ENCODE measurements at regions not wholly inside any gene's neighbourhood (a gene's known extent, or its start where the extent isn't known, plus 50 kb on each side); places are given as distances from the start of the nearest gene placed in this dataset.

DNA sequence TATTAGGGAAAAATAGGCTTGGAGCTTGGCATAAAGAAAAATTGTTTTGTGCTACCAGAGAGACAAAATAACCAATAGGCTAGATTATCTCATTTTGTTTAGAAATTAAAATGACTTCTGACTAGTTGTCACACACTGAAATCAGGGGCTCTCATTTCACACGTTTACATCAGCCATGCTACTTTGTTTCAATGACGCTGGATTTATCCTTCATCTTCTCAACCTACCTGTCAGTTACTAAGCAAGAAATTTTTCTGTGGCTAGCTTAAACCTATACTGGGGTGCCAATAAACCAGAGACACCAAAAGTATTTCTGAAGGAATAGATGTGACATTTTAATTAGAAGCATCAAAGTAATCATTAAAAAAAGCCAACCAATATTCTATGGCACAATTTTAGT lies 518.1 kb upstream of the NR5A2 start:
- TF ChIP-seq CTCF (IDR thresholded peaks at IDR 0.05; ENCODE audit: poor library complexity, severe bottlenecking) (no peak), REST (IDR thresholded peaks at IDR 0.05; ENCODE audit: borderline replicate concordance) (no peak), EZH2 (IDR thresholded peaks at IDR 0.05; ENCODE audit: borderline replicate concordance, insufficient read depth, low read length, poor library complexity, severe bottlenecking) (no peak), TAF1 (IDR thresholded peaks at IDR 0.05; ENCODE audit: low read depth) (no peak), EP300 (conservative IDR thresholded peaks at IDR 0.05; ENCODE audit: poor library complexity, severe bottlenecking) (no peak), MXI1 (conservative IDR thresholded peaks at IDR 0.05; ENCODE audit: poor library complexity, severe bottlenecking) (no peak)

Data from neural cell (in vitro differentiated cells).